Left ventricle myocardium inferior (tissue), 1 donor: ENCODE measurements at regions not wholly inside any gene's neighbourhood (a gene's known extent, or its start where the extent isn't known, plus 50 kb on each side); places are given as distances from the start of the nearest gene placed in this dataset.

Experiments used
- DNase-seq: peaks from one replicate; pipeline ENCODE4 v3.0.0-alpha.2; 2020
- H3K27ac ChIP-seq: fragments of 200-600 bp; replicated peaks from 2 replicates; pipeline ENCODE4 v1.8.0; 2021
- H3K27me3 ChIP-seq: fragments of 200-600 bp; 2 replicates; pipeline ENCODE4 v1.8.0; 2021; ENCODE audit warnings: low read depth
- H3K36me3 ChIP-seq: fragments of 200-600 bp; 2 replicates; pipeline ENCODE4 v1.8.0; 2021
- H3K4me1 ChIP-seq: fragments of 200-600 bp; 2 replicates; pipeline ENCODE4 v1.8.0; 2021
- H3K4me3 ChIP-seq: fragments of 200-600 bp; 2 replicates; pipeline ENCODE4 v1.8.0; 2021; ENCODE audit warnings: mild to moderate bottlenecking, moderate library complexity
- H3K9me3 ChIP-seq: fragments of 200-600 bp; replicated peaks from 2 replicates; pipeline ENCODE4 v1.8.0; 2021
- CTCF ChIP-seq: fragments of 200-600 bp; IDR thresholded peaks from 2 replicates; pipeline ENCODE4 v1.8.0; 2021; ENCODE audit warnings: antibody characterized with exemption, mild to moderate bottlenecking, borderline replicate concordance
- intact Hi-C: fragments of 100-400 bp; cut with micrococcal nuclease; formaldehyde crosslinking; loops from one replicate; pipeline ENCODE4 v1.11.0; 2022
- donor health status: DM: no; HTN: yes; CAD: no; lungs with severe emphysema.

GRCh38 chr6:150651808-150652470 lies 52.3 kb downstream of the PLEKHG1 start:
- peaks cover 4% of the 10 kb centered on the region for H3K36me3 ChIP-seq
- H3K27ac ChIP-seq: no peak overlapping the region
- intact Hi-C loops: no loop called here
- H3K4me1 ChIP-seq: peaks cover 12% of the 10 kb centered on the region
- H3K4me3 ChIP-seq: no peak overlapping the region
- no peaks in the 10 kb centered on the region for H3K27me3 ChIP-seq
- TF ChIP-seq CTCF: no peak
- no peak for DNase-seq
- H3K9me3 ChIP-seq: no peaks in the 10 kb centered on the region

DNA sequence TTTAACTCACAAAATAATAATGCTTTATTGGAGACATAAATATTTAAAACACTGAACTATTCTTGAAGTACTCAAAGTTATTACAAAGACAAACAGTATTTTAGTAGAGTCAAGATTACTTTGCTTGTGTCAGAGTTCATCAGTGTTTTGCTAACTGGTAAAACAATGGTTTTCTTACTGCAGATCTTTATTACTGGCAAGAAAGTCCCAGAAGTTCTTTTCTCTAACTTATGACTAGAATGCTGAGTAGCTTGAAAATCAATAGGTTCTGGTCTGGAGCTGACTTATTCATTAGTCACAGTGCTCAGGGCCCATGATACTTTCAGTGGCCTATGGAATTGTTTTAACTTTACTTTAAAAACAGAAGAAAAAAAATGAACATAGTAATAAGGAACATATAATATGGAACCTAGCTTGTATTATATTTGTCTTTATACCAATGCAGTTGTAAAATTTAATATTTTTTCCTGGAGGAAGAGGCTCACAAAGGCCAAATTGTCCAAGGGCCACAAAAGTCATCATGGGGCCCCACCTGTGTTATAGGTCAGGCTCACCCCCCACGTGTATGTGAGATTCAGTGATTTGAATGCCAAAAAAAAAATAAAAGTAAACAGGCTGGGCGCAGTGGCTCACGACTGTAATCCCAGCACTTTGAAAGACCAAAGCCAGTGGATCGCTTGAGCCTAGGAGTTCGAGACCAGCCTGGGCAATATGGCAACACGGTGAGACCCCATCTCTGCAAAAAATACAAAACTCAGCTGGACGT lies 53.3 kb downstream of the PLEKHG1 start:
- intact Hi-C loops: no loop called here
- DNase-seq: no peak
- Histone ChIP-seq H3K4me3 (no peak overlapping the region), H3K36me3 (peaks cover 4% of the 10 kb centered on the region), H3K27me3 (no peaks in the 10 kb centered on the region), H3K9me3 (no peaks in the 10 kb centered on the region), H3K27ac (no peak overlapping the region), H3K4me1 (peaks cover 8% of the 10 kb centered on the region)
- no peak for TF ChIP-seq CTCF

DNA sequence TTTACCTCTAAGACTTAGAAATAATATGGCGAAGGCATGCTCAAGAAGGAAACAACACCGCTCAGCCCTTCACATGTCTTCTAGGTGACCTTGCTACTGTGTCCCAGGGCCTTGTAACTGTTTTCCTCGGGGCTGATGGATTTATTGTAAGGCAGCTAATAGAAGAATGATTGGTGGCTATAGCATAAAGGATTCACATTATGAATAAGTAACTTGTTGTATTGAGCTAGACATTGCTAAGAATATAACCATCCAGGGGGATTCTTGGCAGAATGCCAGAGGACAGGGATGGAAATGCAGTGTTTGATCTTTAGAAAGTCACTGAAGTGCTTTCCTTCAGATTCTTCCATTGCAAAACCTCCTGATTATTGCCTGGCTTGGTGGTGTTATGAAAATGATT lies 54.9 kb downstream of the PLEKHG1 start:
- intact Hi-C loops: no loop called here
- Histone ChIP-seq H3K27me3 (no peaks in the 10 kb centered on the region), H3K9me3 (no peaks in the 10 kb centered on the region), H3K4me3 (no peak overlapping the region), H3K27ac (no peak overlapping the region), H3K4me1 (peaks cover 20% of the 10 kb centered on the region), H3K36me3 (peaks cover 4% of the 10 kb centered on the region)
- TF ChIP-seq CTCF: no peak
- no peak for DNase-seq

DNA sequence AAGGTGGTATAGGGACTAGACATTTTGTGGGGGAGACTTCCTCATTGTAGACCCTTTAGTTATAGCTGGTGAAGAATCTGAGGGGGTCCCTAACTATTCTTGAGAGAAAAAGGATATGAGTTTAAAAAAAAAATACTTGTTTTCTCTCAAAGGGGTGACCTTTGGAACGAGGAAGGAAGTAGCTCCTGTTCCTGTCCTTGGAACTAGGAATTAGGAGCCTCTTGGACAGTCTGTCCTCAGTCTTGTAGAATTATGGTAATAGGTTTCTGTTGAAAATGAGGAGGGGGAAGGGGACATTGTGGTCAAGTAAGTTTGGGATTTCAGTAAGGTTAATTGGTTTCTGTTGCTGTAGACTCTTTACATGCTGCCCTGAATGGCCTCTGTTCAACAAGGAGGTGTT lies 56.5 kb downstream of the PLEKHG1 start:
- DNase-seq: no peak
- Histone ChIP-seq H3K27ac (peak overlapping the region; percentile 67), H3K36me3 (no peaks in the 10 kb centered on the region), H3K4me1 (peaks cover 20% of the 10 kb centered on the region), H3K4me3 (no peak overlapping the region), H3K9me3 (no peaks in the 10 kb centered on the region), H3K27me3 (no peaks in the 10 kb centered on the region)
- TF ChIP-seq CTCF: no peak
- intact Hi-C loops: no loop called here

GRCh38 chr6:150658421-150658820 lies 58.7 kb downstream of the PLEKHG1 start:
- Histone ChIP-seq H3K36me3 (no peaks in the 10 kb centered on the region), H3K4me3 (no peak overlapping the region), H3K9me3 (no peaks in the 10 kb centered on the region), H3K4me1 (peaks cover 20% of the 10 kb centered on the region), H3K27me3 (no peaks in the 10 kb centered on the region), H3K27ac (no peak overlapping the region)
- no peak for TF ChIP-seq CTCF
- DNase-seq: no peak
- intact Hi-C loops: no loop called here
